Gastrocnemius medialis (tissue), 4 donors: ENCODE measurements at regions not wholly inside any gene's neighbourhood (a gene's known extent, or its start where the extent isn't known, plus 50 kb on each side); places are given as distances from the start of the nearest gene placed in this dataset.

Experiments used
- ATAC-seq, 2 donors: fragments of 150-250 bp; one replicate each; pipeline ENCODE4 v1.9.1; 2016
- DNase-seq, 2 donors: peaks; one replicate each; pipeline ENCODE4 v3.0.0-alpha.2; 2019
- H3K27ac ChIP-seq, 4 donors: fragments of 200-600 bp; sonication (generic); 1 replicate in 1 of 4; 2 replicates in 3 of 4; pipeline ENCODE4 v1.5.1; 2016 to 2018; ENCODE audit warnings: mild to moderate bottlenecking in 2 of 4, moderate library complexity in 1 of 4
- H3K27me3 ChIP-seq, 3 donors: fragments of 200-600 bp; sonication (generic) in 2 of 3; 1 replicate in 1 of 3; 2 replicates in 2 of 3; pipeline versions ENCODE4 v1.5.1 to v1.6.0; 2016 to 2019; ENCODE audit warnings: mild to moderate bottlenecking in 1 of 3, moderate library complexity in 1 of 3
- H3K36me3 ChIP-seq, 2 donors: fragments of 200-600 bp; sonication (generic) in 1 of 2; one replicate each; pipeline ENCODE4 v1.5.1; 2017 to 2018
- H3K4me1 ChIP-seq, 2 donors: fragments of 200-600 bp; sonication (generic) in 1 of 2; one replicate each; pipeline ENCODE4 v1.5.1; 2016 to 2017; ENCODE audit warnings: mild to moderate bottlenecking in 2 of 2
- H3K4me3 ChIP-seq, 4 donors: fragments of 200-600 bp; sonication (generic) in 3 of 4; 1 replicate in 1 of 4; 2 replicates in 3 of 4; pipeline ENCODE4 v1.5.1; 2016 to 2019; ENCODE audit warnings: mild to moderate bottlenecking in 2 of 4
- H3K9me3 ChIP-seq, 3 donors: fragments of 200-600 bp; sonication (generic) in 2 of 3; 1 replicate in 1 of 3; 2 replicates in 2 of 3; pipeline ENCODE4 v1.5.1; 2016 to 2019
- CTCF ChIP-seq, 5 experiments: fragments of 450-650 bp in 3 of 5; fragments of 200-600 bp in 2 of 5; sonication (generic) in 2 of 5; IDR thresholded peaks in 4 of 5; conservative IDR thresholded peaks in 1 of 5; 1 replicate in 4 of 5; 2 replicates in 1 of 5; pipeline ENCODE4 v1.5.1; 2016 to 2019; ENCODE audit warnings: antibody characterized with exemption in 5 of 5, mild to moderate bottlenecking in 3 of 5, moderate library complexity in 3 of 5
- POLR2A ChIP-seq, 2 donors: fragments of 450-650 bp; IDR thresholded peaks; one replicate each; pipeline ENCODE4 v1.6.1; 2017; ENCODE audit warnings: antibody characterized with exemption in 2 of 2, mild to moderate bottlenecking in 2 of 2, moderate library complexity in 2 of 2
- in situ Hi-C, 4 donors: fragments of 200-750 bp; cut with MboI; loops; one replicate each; pipeline versions ENCODE4 v1.15.0 to v1.8.0; 2017; ENCODE audit warnings: low sequenced_read_pairs in 4 of 4
- intact Hi-C: fragments of 100-400 bp; cut with DNase I; formaldehyde crosslinking; loops from one replicate; pipeline ENCODE4 v1.15.1; 2023; ENCODE audit warnings: low total_unique reads

GRCh38 chr2:16319551-16320121, 346.0 kb downstream of the CYRIA start:
- in situ Hi-C loops (no loop called here), intact Hi-C loops (no loop called here)
- no peaks in the 10 kb centered on the region for H3K36me3 ChIP-seq
- ATAC-seq: no peak
- H3K9me3 ChIP-seq: no peaks in the 10 kb centered on the region
- H3K4me3 ChIP-seq: no peak overlapping the region
- no peak for DNase-seq
- no peaks in the 10 kb centered on the region for H3K27me3 ChIP-seq
- TF ChIP-seq POLR2A (IDR thresholded peaks at IDR 0.05): no peak
- TF ChIP-seq CTCF (IDR thresholded peaks at IDR 0.05 in 4 of 5, conservative IDR thresholded peaks at IDR 0.05 in 1 of 5): no peak
- H3K27ac ChIP-seq: no peak overlapping the region
- H3K4me1 ChIP-seq: no peaks in the 10 kb centered on the region

- in situ Hi-C loops: no loop called here
- Histone ChIP-seq H3K27me3 (no peaks in the 10 kb centered on the region), H3K4me1 (no peaks in the 10 kb centered on the region), H3K4me3 (no peak overlapping the region), H3K36me3 (no peaks in the 10 kb centered on the region), H3K27ac (no peak overlapping the region), H3K9me3 (no peaks in the 10 kb centered on the region)
- no peak for TF ChIP-seq POLR2A (IDR thresholded peaks at IDR 0.05)
- TF ChIP-seq CTCF (IDR thresholded peaks at IDR 0.05 in 4 of 5, conservative IDR thresholded peaks at IDR 0.05 in 1 of 5): no peak
- ATAC-seq (no peak), DNase-seq (no peak)
- intact Hi-C loops: no loop called here
These were observed 347.0 kb downstream of the CYRIA start for GRCh38 chr2:16318474-16319195.

GRCh38 chr2:16318051-16318450, 347.6 kb downstream of the CYRIA start:
- DNase-seq (no peak), ATAC-seq (no peak)
- intact Hi-C loops (no loop called here), in situ Hi-C loops (no loop called here)
- no peaks in the 10 kb centered on the region for H3K4me1 ChIP-seq
- no peaks in the 10 kb centered on the region for H3K9me3 ChIP-seq
- no peaks in the 10 kb centered on the region for H3K27me3 ChIP-seq
- TF ChIP-seq POLR2A (IDR thresholded peaks at IDR 0.05): no peak
- TF ChIP-seq CTCF (IDR thresholded peaks at IDR 0.05 in 4 of 5, conservative IDR thresholded peaks at IDR 0.05 in 1 of 5): no peak
- no peak overlapping the region for H3K4me3 ChIP-seq
- H3K27ac ChIP-seq: no peak overlapping the region
- no peaks in the 10 kb centered on the region for H3K36me3 ChIP-seq

- DNase-seq (no peak), ATAC-seq (no peak)
- H3K27me3 ChIP-seq: no peaks in the 10 kb centered on the region
- H3K9me3 ChIP-seq: no peaks in the 10 kb centered on the region
- intact Hi-C loops: no loop called here
- no peak for TF ChIP-seq POLR2A (IDR thresholded peaks at IDR 0.05)
- TF ChIP-seq CTCF (IDR thresholded peaks at IDR 0.05 in 4 of 5, conservative IDR thresholded peaks at IDR 0.05 in 1 of 5): no peak
- no peaks in the 10 kb centered on the region for H3K4me1 ChIP-seq
- H3K27ac ChIP-seq: no peak overlapping the region
- no peaks in the 10 kb centered on the region for H3K36me3 ChIP-seq
- in situ Hi-C loops: no loop called here
- no peak overlapping the region for H3K4me3 ChIP-seq
These were observed 348.3 kb downstream of the CYRIA start for GRCh38 chr2:16317211-16317830.
